GM12891 (cell line): ENCODE measurements at regions not wholly inside any gene's neighbourhood (a gene's known extent, or its start where the extent isn't known, plus 50 kb on each side); places are given as distances from the start of the nearest gene placed in this dataset.

Source experiments
- POLR2A ChIP-seq: IDR thresholded peaks from 2 replicates; pipeline ENCODE4 v1.6.1; 2011; ENCODE audit warnings: low read depth, low read length, control low read depth
- POLR2AphosphoS5 ChIP-seq: IDR thresholded peaks from 2 replicates; pipeline ENCODE4 v1.6.1; 2011; ENCODE audit warnings: low read depth, low read length, control low read depth

DNA sequence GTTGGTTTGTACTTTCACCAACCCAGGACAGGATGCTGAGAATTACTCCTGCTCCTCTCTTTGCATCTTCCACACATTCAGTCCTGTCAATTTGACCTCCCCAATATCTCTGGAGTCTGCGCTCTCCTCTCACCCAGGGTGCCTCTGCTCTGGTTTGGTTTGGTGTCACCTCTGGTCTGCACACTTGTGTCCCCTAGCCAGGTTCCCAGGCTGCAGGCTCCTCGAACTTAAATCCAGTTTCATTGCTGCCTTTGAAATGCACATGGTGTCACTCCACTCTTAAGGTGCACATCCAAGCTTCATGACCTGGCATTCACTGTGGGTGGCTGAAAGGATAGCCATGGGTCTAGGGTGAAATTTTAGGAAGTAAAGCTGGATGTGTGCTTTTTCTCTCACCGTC lies 271.6 kb downstream of the RPS24 start:
- TF ChIP-seq POLR2AphosphoS5 (no peak), POLR2A (no peak)
